HL-60 (cell line): ENCODE measurements at regions not wholly inside any gene's neighbourhood (a gene's known extent, or its start where the extent isn't known, plus 50 kb on each side); places are given as distances from the start of the nearest gene placed in this dataset.

Experiments
- GABPA ChIP-seq: IDR thresholded peaks from 2 replicates; pipeline ENCODE4 v1.6.1; 2012; ENCODE audit warnings: low read depth
- POLR2AphosphoS5 ChIP-seq: IDR thresholded peaks from 2 replicates; pipeline ENCODE4 v1.6.1; 2012; ENCODE audit warnings: low read depth
- SPI1 ChIP-seq: IDR thresholded peaks from 2 replicates; pipeline ENCODE4 v1.6.1; 2012; ENCODE audit warnings: low read depth, mild to moderate bottlenecking, borderline replicate concordance
- TF ChIP-seq, protein P1 (sequence below): IDR thresholded peaks from one replicate; pipeline ENCODE4 v1.5.1; 2011; ENCODE audit warnings: low read length, control low read depth, inconsistent platforms; ENCODE audit not compliant: insufficient read depth
- TF ChIP-seq, protein P2 (sequence below): IDR thresholded peaks from 2 replicates; pipeline ENCODE4 v1.6.1; 2012; ENCODE audit warnings: low read depth; ENCODE audit not compliant: insufficient replicate concordance

GRCh38 chr18:35797948-35798347 lies 174.5 kb upstream of the RMP24 start:
- TF ChIP-seq, protein P1, sequence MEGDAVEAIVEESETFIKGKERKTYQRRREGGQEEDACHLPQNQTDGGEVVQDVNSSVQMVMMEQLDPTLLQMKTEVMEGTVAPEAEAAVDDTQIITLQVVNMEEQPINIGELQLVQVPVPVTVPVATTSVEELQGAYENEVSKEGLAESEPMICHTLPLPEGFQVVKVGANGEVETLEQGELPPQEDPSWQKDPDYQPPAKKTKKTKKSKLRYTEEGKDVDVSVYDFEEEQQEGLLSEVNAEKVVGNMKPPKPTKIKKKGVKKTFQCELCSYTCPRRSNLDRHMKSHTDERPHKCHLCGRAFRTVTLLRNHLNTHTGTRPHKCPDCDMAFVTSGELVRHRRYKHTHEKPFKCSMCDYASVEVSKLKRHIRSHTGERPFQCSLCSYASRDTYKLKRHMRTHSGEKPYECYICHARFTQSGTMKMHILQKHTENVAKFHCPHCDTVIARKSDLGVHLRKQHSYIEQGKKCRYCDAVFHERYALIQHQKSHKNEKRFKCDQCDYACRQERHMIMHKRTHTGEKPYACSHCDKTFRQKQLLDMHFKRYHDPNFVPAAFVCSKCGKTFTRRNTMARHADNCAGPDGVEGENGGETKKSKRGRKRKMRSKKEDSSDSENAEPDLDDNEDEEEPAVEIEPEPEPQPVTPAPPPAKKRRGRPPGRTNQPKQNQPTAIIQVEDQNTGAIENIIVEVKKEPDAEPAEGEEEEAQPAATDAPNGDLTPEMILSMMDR, result no peak
- TF ChIP-seq SPI1 (no peak), POLR2AphosphoS5 (no peak), GABPA (no peak)
- TF ChIP-seq, protein P2, sequence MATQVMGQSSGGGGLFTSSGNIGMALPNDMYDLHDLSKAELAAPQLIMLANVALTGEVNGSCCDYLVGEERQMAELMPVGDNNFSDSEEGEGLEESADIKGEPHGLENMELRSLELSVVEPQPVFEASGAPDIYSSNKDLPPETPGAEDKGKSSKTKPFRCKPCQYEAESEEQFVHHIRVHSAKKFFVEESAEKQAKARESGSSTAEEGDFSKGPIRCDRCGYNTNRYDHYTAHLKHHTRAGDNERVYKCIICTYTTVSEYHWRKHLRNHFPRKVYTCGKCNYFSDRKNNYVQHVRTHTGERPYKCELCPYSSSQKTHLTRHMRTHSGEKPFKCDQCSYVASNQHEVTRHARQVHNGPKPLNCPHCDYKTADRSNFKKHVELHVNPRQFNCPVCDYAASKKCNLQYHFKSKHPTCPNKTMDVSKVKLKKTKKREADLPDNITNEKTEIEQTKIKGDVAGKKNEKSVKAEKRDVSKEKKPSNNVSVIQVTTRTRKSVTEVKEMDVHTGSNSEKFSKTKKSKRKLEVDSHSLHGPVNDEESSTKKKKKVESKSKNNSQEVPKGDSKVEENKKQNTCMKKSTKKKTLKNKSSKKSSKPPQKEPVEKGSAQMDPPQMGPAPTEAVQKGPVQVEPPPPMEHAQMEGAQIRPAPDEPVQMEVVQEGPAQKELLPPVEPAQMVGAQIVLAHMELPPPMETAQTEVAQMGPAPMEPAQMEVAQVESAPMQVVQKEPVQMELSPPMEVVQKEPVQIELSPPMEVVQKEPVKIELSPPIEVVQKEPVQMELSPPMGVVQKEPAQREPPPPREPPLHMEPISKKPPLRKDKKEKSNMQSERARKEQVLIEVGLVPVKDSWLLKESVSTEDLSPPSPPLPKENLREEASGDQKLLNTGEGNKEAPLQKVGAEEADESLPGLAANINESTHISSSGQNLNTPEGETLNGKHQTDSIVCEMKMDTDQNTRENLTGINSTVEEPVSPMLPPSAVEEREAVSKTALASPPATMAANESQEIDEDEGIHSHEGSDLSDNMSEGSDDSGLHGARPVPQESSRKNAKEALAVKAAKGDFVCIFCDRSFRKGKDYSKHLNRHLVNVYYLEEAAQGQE, result no peak
